ENCODE measurements at regions not wholly inside any gene's neighbourhood (a gene's known extent, or its start where the extent isn't known, plus 50 kb on each side); places are given as distances from the start of the nearest gene placed in this dataset.

DNA sequence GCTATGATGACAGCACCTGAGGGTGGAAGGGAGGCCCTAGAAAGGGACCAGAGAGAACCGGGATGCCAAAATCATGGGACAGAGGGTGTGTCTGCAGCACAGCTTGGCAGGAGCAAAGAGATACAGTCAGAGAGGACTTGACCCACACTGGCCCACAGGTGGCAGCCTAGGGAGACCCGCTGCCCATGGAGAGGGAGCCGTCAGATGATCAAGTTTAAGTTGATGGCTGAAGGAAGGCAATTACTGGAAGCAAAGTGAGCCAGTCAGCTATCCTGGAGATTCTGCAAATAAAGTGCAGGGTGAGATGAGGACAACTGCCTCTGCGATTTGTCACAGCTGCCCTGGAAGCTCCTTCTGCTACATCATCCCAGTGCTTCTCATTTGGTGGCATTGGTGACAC is 74.0 kb downstream of the CMPK2 start:
- TF ChIP-seq, protein P1, sequence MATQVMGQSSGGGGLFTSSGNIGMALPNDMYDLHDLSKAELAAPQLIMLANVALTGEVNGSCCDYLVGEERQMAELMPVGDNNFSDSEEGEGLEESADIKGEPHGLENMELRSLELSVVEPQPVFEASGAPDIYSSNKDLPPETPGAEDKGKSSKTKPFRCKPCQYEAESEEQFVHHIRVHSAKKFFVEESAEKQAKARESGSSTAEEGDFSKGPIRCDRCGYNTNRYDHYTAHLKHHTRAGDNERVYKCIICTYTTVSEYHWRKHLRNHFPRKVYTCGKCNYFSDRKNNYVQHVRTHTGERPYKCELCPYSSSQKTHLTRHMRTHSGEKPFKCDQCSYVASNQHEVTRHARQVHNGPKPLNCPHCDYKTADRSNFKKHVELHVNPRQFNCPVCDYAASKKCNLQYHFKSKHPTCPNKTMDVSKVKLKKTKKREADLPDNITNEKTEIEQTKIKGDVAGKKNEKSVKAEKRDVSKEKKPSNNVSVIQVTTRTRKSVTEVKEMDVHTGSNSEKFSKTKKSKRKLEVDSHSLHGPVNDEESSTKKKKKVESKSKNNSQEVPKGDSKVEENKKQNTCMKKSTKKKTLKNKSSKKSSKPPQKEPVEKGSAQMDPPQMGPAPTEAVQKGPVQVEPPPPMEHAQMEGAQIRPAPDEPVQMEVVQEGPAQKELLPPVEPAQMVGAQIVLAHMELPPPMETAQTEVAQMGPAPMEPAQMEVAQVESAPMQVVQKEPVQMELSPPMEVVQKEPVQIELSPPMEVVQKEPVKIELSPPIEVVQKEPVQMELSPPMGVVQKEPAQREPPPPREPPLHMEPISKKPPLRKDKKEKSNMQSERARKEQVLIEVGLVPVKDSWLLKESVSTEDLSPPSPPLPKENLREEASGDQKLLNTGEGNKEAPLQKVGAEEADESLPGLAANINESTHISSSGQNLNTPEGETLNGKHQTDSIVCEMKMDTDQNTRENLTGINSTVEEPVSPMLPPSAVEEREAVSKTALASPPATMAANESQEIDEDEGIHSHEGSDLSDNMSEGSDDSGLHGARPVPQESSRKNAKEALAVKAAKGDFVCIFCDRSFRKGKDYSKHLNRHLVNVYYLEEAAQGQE (IDR thresholded peaks at IDR 0.05; ENCODE audit: borderline replicate concordance): no peak
- TF ChIP-seq, protein P2, sequence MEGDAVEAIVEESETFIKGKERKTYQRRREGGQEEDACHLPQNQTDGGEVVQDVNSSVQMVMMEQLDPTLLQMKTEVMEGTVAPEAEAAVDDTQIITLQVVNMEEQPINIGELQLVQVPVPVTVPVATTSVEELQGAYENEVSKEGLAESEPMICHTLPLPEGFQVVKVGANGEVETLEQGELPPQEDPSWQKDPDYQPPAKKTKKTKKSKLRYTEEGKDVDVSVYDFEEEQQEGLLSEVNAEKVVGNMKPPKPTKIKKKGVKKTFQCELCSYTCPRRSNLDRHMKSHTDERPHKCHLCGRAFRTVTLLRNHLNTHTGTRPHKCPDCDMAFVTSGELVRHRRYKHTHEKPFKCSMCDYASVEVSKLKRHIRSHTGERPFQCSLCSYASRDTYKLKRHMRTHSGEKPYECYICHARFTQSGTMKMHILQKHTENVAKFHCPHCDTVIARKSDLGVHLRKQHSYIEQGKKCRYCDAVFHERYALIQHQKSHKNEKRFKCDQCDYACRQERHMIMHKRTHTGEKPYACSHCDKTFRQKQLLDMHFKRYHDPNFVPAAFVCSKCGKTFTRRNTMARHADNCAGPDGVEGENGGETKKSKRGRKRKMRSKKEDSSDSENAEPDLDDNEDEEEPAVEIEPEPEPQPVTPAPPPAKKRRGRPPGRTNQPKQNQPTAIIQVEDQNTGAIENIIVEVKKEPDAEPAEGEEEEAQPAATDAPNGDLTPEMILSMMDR (IDR thresholded peaks at IDR 0.05; ENCODE audit: poor library complexity, severe bottlenecking): no peak
- TF ChIP-seq SMC3 (conservative IDR thresholded peaks at IDR 0.05; ENCODE audit: poor library complexity) (no peak), RAD21 (conservative IDR thresholded peaks at IDR 0.05) (no peak), POLR2AphosphoS5 (IDR thresholded peaks at IDR 0.05) (no peak), TAF1 (IDR thresholded peaks at IDR 0.05; ENCODE audit: low read depth) (no peak)

All from neural cell (in vitro differentiated cells).